Neutrophil (primary cell): ENCODE measurements at regions not wholly inside any gene's neighbourhood (a gene's known extent, or its start where the extent isn't known, plus 50 kb on each side); places are given as distances from the start of the nearest gene placed in this dataset.
"Not testable (repeated sequence)": the region's sequence is repeated elsewhere in the genome, so short reads cannot be mapped to it uniquely, and the experiment has no call there.

ENCODE experiments used
- H3K27ac ChIP-seq: fragments of 200-600 bp; sonication (generic); 2 replicates; pipeline ENCODE4 v1.5.1; 2016; ENCODE audit warnings: mild to moderate bottlenecking, moderate library complexity
- H3K27me3 ChIP-seq: fragments of 200-600 bp; sonication (generic); 2 replicates; pipeline ENCODE4 v1.6.0; 2016; ENCODE audit warnings: mild to moderate bottlenecking
- H3K36me3 ChIP-seq: fragments of 200-600 bp; sonication (generic); 2 replicates; pipeline ENCODE4 v1.5.1; 2017
- H3K4me1 ChIP-seq, 2 experiments: fragments of 200-600 bp in 1 of 2; sonication (generic) in 1 of 2; 1 replicate in 1 of 2; 2 replicates in 1 of 2; pipeline versions ENCODE4 v1.5.1 to v1.6.1; 2013 to 2016; ENCODE audit warnings: low read depth in 1 of 2, low read length in 1 of 2, mild to moderate bottlenecking in 1 of 2, moderate library complexity in 1 of 2; ENCODE audit not compliant: control insufficient read depth in 1 of 2, insufficient read depth in 1 of 2
- H3K4me3 ChIP-seq, 2 experiments: fragments of 200-600 bp in 1 of 2; sonication (generic) in 1 of 2; 1 replicate in 1 of 2; 2 replicates in 1 of 2; pipeline ENCODE4 v1.5.1; 2013 to 2016; ENCODE audit warnings: low read depth in 1 of 2, low read length in 1 of 2, mild to moderate bottlenecking in 1 of 2, moderate library complexity in 1 of 2
- H3K9me3 ChIP-seq: fragments of 200-600 bp; sonication (generic); 2 replicates; pipeline ENCODE4 v1.5.1; 2016
- CTCF ChIP-seq: fragments of 200-600 bp; sonication (generic); IDR thresholded peaks from 2 replicates; pipeline ENCODE4 v1.5.1; 2016; ENCODE audit warnings: antibody characterized with exemption

- H3K36me3 ChIP-seq, result no peaks in the 10 kb centered on the region
- H3K27ac ChIP-seq, result no peak overlapping the region
- H3K27me3 ChIP-seq, result no peaks in the 10 kb centered on the region
- H3K4me3 ChIP-seq, result no peak overlapping the region
- TF ChIP-seq CTCF, result no peak
- no peaks in the 10 kb centered on the region for H3K9me3 ChIP-seq
- peaks cover 9 to 17% of the 10 kb centered on the region in 2 experiments for H3K4me1 ChIP-seq
Observed at GRCh38 chr3:71987089-71987735, 202.3 kb upstream of the PROK2 start.

- no peak overlapping the region for H3K4me3 ChIP-seq
- no peak for TF ChIP-seq CTCF
- H3K27me3 ChIP-seq, result no peaks in the 10 kb centered on the region
- no peaks in the 10 kb centered on the region for H3K9me3 ChIP-seq
- H3K27ac ChIP-seq, result no peak overlapping the region
- peaks cover 9 to 17% of the 10 kb centered on the region in 2 experiments for H3K4me1 ChIP-seq
- H3K36me3 ChIP-seq, result no peaks in the 10 kb centered on the region
Observed at GRCh38 chr3:71986606-71987005, 201.7 kb upstream of the PROK2 start.

DNA sequence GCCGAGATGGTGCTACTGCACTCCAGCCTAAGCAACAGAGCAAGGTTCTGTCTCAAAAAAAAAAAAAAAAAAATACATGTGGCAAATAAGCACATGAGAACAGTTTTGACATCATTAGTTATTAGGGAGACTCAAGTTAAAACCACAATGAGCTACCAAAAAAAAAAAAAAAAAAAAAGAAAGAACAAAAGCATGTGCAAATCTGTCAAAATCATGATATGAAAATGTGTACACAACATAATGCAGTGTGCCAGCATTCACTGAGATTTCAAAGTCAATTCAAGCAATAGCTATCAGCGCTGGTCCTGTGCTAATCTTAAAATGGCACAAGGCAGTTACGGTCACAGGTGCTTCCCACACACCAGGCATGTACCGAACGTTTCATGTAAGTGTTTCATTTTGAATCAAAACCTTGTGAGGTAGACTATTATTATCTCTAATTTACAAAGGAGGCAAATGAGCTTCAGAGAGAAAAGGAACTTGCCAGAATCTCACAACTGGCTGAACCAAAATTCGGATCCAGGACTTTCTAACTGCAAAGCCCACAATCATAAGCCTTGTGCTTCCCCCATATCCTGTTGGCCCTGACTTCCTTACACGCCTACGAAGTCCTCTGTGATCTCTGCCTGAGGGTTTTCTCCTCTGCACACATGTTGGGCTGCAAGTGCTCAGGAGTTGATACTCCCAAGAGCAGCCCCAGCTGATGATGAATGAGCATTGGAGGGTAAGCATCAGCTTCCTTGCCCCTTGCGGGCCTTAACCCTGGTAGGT lies 200.1 kb upstream of the PROK2 start:
- no peak for TF ChIP-seq CTCF
- H3K9me3 ChIP-seq, result no peaks in the 10 kb centered on the region
- H3K36me3 ChIP-seq, result no peaks in the 10 kb centered on the region
- no peaks in the 10 kb centered on the region for H3K27me3 ChIP-seq
- H3K4me1 ChIP-seq, result peaks cover 9 to 17% of the 10 kb centered on the region in 2 experiments
- no peak overlapping the region for H3K4me3 ChIP-seq
- no peak overlapping the region for H3K27ac ChIP-seq

GRCh38 chr3:71983694-71984093 lies 198.7 kb upstream of the PROK2 start:
- Histone ChIP-seq H3K4me3 (no peak overlapping the region), H3K4me1 (peaks cover 9 to 17% of the 10 kb centered on the region in 2 experiments), H3K9me3 (no peaks in the 10 kb centered on the region), H3K27me3 (no peaks in the 10 kb centered on the region), H3K27ac (no peak overlapping the region), H3K36me3 (no peaks in the 10 kb centered on the region)
- no peak for TF ChIP-seq CTCF

DNA sequence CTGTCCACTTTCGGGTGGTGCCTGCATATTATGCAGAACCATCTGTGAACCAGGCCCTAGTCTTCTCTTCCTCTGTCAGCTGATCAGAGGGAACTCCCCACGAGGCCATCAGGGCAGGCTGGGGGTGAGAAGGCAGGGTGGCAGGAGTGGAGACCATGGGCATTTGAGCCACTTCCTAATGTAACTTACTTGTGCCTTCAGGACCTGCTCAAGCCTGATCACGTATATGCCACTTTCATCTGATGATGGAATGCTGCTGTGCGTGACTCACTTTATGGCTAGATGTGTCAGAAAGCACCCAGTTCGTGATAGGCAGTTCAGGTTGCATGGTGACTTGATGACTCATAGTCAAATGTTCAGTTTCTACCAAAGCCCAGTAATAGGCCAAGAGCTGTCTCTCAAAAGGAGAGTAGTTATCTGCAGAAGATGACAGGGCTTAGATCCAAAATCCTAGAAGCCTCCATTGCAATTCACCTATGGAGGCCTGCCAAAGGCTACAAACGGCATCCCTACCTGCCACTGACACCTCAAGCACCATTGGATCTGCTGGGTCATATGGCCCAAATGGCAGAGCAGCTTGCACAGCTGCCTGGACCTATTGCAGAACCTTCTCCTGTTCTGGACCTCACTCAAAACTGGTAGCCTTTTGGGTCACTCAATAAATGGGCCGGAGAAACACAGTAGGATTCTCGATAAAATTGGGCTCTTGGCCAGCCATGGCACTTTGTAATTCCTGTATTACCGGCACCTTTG lies 197.7 kb upstream of the PROK2 start:
- H3K4me1 ChIP-seq, result peaks cover 5 to 11% of the 10 kb centered on the region in 2 experiments
- H3K36me3 ChIP-seq, H3K4me3 ChIP-seq, H3K27me3 ChIP-seq, H3K9me3 ChIP-seq, H3K27ac ChIP-seq: not testable (repeated sequence)
